Panc1 (cell line): ENCODE measurements at regions not wholly inside any gene's neighbourhood (a gene's known extent, or its start where the extent isn't known, plus 50 kb on each side); places are given as distances from the start of the nearest gene placed in this dataset.

ENCODE experiments used
- CTCF ChIP-seq: fragments of 450-650 bp; IDR thresholded peaks from 2 replicates; pipeline ENCODE4 v1.5.1; 2017; ENCODE audit warnings: mild to moderate bottlenecking
- POLR2AphosphoS5 ChIP-seq: IDR thresholded peaks from 2 replicates; pipeline ENCODE4 v1.6.1; 2012; ENCODE audit warnings: mild to moderate bottlenecking, low read depth, low read length, moderate library complexity
- REST ChIP-seq, 2 experiments: IDR thresholded peaks; 2 replicates each; pipeline ENCODE4 v1.6.1; 2011 to 2012; ENCODE audit warnings: low read depth in 2 of 2, control low read depth in 1 of 2, low read length in 1 of 2, mild to moderate bottlenecking in 1 of 2, moderate library complexity in 1 of 2; ENCODE audit not compliant: insufficient read depth in 1 of 2
- SIN3A ChIP-seq: IDR thresholded peaks from 2 replicates; pipeline ENCODE4 v1.6.1; 2012; ENCODE audit warnings: low read depth, mild to moderate bottlenecking, low read length, moderate library complexity, borderline replicate concordance; ENCODE audit not compliant: insufficient read depth

DNA sequence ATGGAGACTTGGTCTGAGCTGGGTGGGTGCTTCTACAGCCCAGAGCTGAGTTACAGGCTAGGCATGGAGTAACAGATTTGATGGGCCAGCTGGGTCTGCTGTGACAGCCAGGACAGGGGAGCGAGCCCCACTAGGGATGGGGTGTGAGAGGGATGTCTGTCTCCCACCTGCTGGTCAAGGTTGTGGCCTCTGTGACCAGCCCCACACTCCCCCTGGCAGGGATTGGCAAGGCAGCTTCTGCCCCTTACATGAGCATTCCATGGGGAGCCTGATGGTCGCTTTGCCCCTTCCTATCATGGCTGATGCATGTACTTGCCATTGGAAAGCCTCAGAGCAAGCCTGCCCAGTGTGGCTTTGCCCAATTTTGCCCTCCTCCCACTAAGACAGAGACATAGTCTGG, 162.0 kb upstream of the FIGN start:
- TF ChIP-seq CTCF (no peak), SIN3A (no peak), REST (IDR thresholded peaks at IDR 0.05; ENCODE audit: insufficient read depth in 1 of 2, low read depth in 2 of 2, low read length in 1 of 2) (no peak), POLR2AphosphoS5 (no peak)
